ENCODE measurements at regions not wholly inside any gene's neighbourhood (a gene's known extent, or its start where the extent isn't known, plus 50 kb on each side); places are given as distances from the start of the nearest gene placed in this dataset.

GRCh38 chr18:47522359-47522758 lies 270.9 kb upstream of the SKOR2 start:
- H3K4me3 ChIP-seq, result no peak overlapping the region
- no peak for TF ChIP-seq CTCF (IDR thresholded peaks at IDR 0.05)
- H3K27me3 ChIP-seq, result no peaks in the 10 kb centered on the region
- H3K36me3 ChIP-seq, result no peaks in the 10 kb centered on the region
- DNase-seq (ENCODE audit: low spot score in 2 of 2), result no peak
- H3K9me3 ChIP-seq, result no peaks in the 10 kb centered on the region
- intact Hi-C loops (cut with DNase I), result no loop called here
- H3K27ac ChIP-seq, result no peak overlapping the region
- no peaks in the 10 kb centered on the region for H3K4me1 ChIP-seq

- no peaks in the 10 kb centered on the region for H3K4me1 ChIP-seq
- intact Hi-C loops (cut with DNase I), result no loop called here
- H3K4me3 ChIP-seq, result no peak overlapping the region
- H3K27ac ChIP-seq, result no peak overlapping the region
- DNase-seq (ENCODE audit: low spot score in 2 of 2), result no peak
- no peak for TF ChIP-seq CTCF (IDR thresholded peaks at IDR 0.05)
- H3K9me3 ChIP-seq, result no peaks in the 10 kb centered on the region
- no peaks in the 10 kb centered on the region for H3K36me3 ChIP-seq
- H3K27me3 ChIP-seq, result no peaks in the 10 kb centered on the region
These were observed 268.8 kb upstream of the SKOR2 start for GRCh38 chr18:47520263-47520662.

- H3K27ac ChIP-seq, result no peak overlapping the region
- no peak for DNase-seq (ENCODE audit: low spot score in 2 of 2)
- no peaks in the 10 kb centered on the region for H3K4me1 ChIP-seq
- no peak overlapping the region for H3K4me3 ChIP-seq
- H3K9me3 ChIP-seq, result no peaks in the 10 kb centered on the region
- no peaks in the 10 kb centered on the region for H3K27me3 ChIP-seq
- TF ChIP-seq CTCF (IDR thresholded peaks at IDR 0.05), result no peak
- no peaks in the 10 kb centered on the region for H3K36me3 ChIP-seq
- intact Hi-C loops (cut with DNase I), result no loop called here
These were observed 268.2 kb upstream of the SKOR2 start for GRCh38 chr18:47519706-47520105.

GRCh38 chr18:47519277-47519676 lies 267.8 kb upstream of the SKOR2 start:
- Histone ChIP-seq H3K27me3 (no peaks in the 10 kb centered on the region), H3K36me3 (no peaks in the 10 kb centered on the region), H3K27ac (no peak overlapping the region), H3K4me3 (no peak overlapping the region), H3K4me1 (no peaks in the 10 kb centered on the region), H3K9me3 (no peaks in the 10 kb centered on the region)
- no peak for TF ChIP-seq CTCF (IDR thresholded peaks at IDR 0.05)
- intact Hi-C loops (cut with DNase I), result no loop called here
- no peak for DNase-seq (ENCODE audit: low spot score in 2 of 2)

- DNase-seq (ENCODE audit: low spot score in 2 of 2), result no peak
- intact Hi-C loops (cut with DNase I), result no loop called here
- Histone ChIP-seq H3K9me3 (no peaks in the 10 kb centered on the region), H3K4me1 (no peaks in the 10 kb centered on the region), H3K27ac (no peak overlapping the region), H3K4me3 (no peak overlapping the region), H3K36me3 (no peaks in the 10 kb centered on the region), H3K27me3 (no peaks in the 10 kb centered on the region)
- TF ChIP-seq CTCF (IDR thresholded peaks at IDR 0.05), result no peak
These were observed 262.2 kb upstream of the SKOR2 start for GRCh38 chr18:47513614-47514013.

- no peak for DNase-seq (ENCODE audit: low spot score in 2 of 2)
- no peaks in the 10 kb centered on the region for H3K27me3 ChIP-seq
These were observed 261.4 kb upstream of the SKOR2 start for GRCh38 chr18:47512726-47513435.

More at GRCh38 chr18:47512726-47513435, 261.4 kb upstream of the SKOR2 start:
- no peak overlapping the region for H3K27ac ChIP-seq
- TF ChIP-seq CTCF (IDR thresholded peaks at IDR 0.05), result no peak
- no peak overlapping the region for H3K4me3 ChIP-seq
- no peaks in the 10 kb centered on the region for H3K4me1 ChIP-seq
- H3K9me3 ChIP-seq, result no peaks in the 10 kb centered on the region
- intact Hi-C loops (cut with DNase I), result no loop called here
- no peaks in the 10 kb centered on the region for H3K36me3 ChIP-seq

Data from ascending aorta (tissue), 2 donors.